ENCODE measurements at regions not wholly inside any gene's neighbourhood (a gene's known extent, or its start where the extent isn't known, plus 50 kb on each side); places are given as distances from the start of the nearest gene placed in this dataset.

GRCh38 chr1:189522441-189522840, 955.2 kb downstream of the BRINP3 start:
- Mint-ChIP-seq H3K27me3 (ENCODE audit: insufficient read depth, low read depth, poor library complexity) (peaks cover 2% of the 10 kb centered on the region), H3K9me3 (no peaks in the 10 kb centered on the region), H3K4me1 (peaks cover 4% of the 10 kb centered on the region), H3K36me3 (ENCODE audit: low read depth) (no peaks in the 10 kb centered on the region), H3K27ac (no peak overlapping the region), H3K4me3 (no peak overlapping the region)
- no peaks in the 10 kb centered on the region for H3K79me2 ChIP-seq (replicated peaks; ENCODE audit: insufficient read depth)
- H3K4me3 ChIP-seq = no peak overlapping the region
- H3K4me2 ChIP-seq = no peak overlapping the region
- DNase-seq (ENCODE audit: low spot score) (no peak), ATAC-seq (no peak)
- no peaks in the 10 kb centered on the region for H4K20me1 ChIP-seq (replicated peaks; ENCODE audit: insufficient read depth)
- no peaks in the 10 kb centered on the region for H3K4me1 ChIP-seq (ENCODE audit: insufficient read depth)
- H2AFZ ChIP-seq = no peak overlapping the region
- H3K27me3 ChIP-seq (ENCODE audit: insufficient read depth) = no peaks in the 10 kb centered on the region
- H3K27ac ChIP-seq (ENCODE audit: low read depth) = no peak overlapping the region
- no peaks in the 10 kb centered on the region for H3F3A ChIP-seq (replicated peaks; ENCODE audit: low read depth)
- H3K36me3 ChIP-seq (ENCODE audit: insufficient read depth) = no peaks in the 10 kb centered on the region
- H3K9me2 ChIP-seq (ENCODE audit: insufficient read depth) = no peaks in the 10 kb centered on the region
- TF ChIP-seq ZNF331 (CRISPR knock-in tag; IDR thresholded peaks at IDR 0.05; ENCODE audit: low read depth) (no peak), JUNB (IDR thresholded peaks at IDR 0.05; ENCODE audit: unreplicated experiment) (no peak), EZH2phosphoT487 (IDR thresholded peaks at IDR 0.05; ENCODE audit: unreplicated experiment) (no peak), STAT1 (IDR thresholded peaks at IDR 0.05; ENCODE audit: unreplicated experiment) (no peak)

DNA sequence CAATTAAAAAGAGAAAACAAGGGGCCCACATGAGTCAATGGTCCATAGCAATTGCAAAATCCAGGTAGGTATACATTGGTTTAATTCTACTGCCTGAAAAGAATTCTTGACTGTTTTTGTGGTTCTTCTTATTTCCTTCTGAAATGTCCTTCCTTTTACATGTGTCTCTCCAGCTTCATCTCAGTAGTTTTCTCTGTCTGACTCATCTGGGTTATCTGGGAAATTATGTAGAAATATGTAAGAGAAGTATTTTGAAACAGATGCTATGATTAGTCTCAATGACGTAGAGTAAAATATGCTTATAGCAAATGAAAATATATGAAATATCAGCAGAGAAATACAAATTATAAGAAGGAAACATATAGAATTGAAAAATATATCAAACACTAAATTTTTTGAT, 953.2 kb downstream of the BRINP3 start:
- TF ChIP-seq CTCF (conservative IDR thresholded peaks at IDR 0.05; ENCODE audit: low read depth in 2 of 2) (no peak), STAT1 (IDR thresholded peaks at IDR 0.05; ENCODE audit: unreplicated experiment) (no peak), ETS1 (IDR thresholded peaks at IDR 0.05) (no peak), ZNF331 (CRISPR knock-in tag; IDR thresholded peaks at IDR 0.05; ENCODE audit: low read depth) (no peak), EZH2phosphoT487 (IDR thresholded peaks at IDR 0.05; ENCODE audit: unreplicated experiment) (no peak), REST (IDR thresholded peaks at IDR 0.05; ENCODE audit: unreplicated experiment) (no peak), NANOG (IDR thresholded peaks at IDR 0.05; ENCODE audit: borderline replicate concordance) (no peak), CREB1 (CRISPR knock-in tag; IDR thresholded peaks at IDR 0.05; ENCODE audit: low read depth) (no peak), JUNB (IDR thresholded peaks at IDR 0.05; ENCODE audit: unreplicated experiment) (no peak), ZNF114 (CRISPR knock-in tag; IDR thresholded peaks at IDR 0.05) (no peak), POLR2AphosphoS5 (IDR thresholded peaks at IDR 0.05; ENCODE audit: low read depth) (no peak)
- Mint-ChIP-seq H3K4me3 (no peak overlapping the region), H3K27ac (no peak overlapping the region), H3K9me3 (no peaks in the 10 kb centered on the region), H3K36me3 (ENCODE audit: low read depth) (no peaks in the 10 kb centered on the region), H3K27me3 (ENCODE audit: insufficient read depth, low read depth, poor library complexity) (no peaks in the 10 kb centered on the region), H3K4me1 (peaks cover 5% of the 10 kb centered on the region)
- Histone ChIP-seq H3K27ac (ENCODE audit: low read depth) (no peak overlapping the region), H2AFZ (no peak overlapping the region), H3K4me3 (no peak overlapping the region), H4K20me1 (replicated peaks; ENCODE audit: insufficient read depth) (no peaks in the 10 kb centered on the region), H3K36me3 (ENCODE audit: insufficient read depth) (no peaks in the 10 kb centered on the region), H3K27me3 (ENCODE audit: insufficient read depth) (no peaks in the 10 kb centered on the region), H3K4me2 (no peak overlapping the region), H3F3A (replicated peaks; ENCODE audit: low read depth) (no peaks in the 10 kb centered on the region), H3K9me2 (ENCODE audit: insufficient read depth) (no peaks in the 10 kb centered on the region), H3K79me2 (replicated peaks; ENCODE audit: insufficient read depth) (no peaks in the 10 kb centered on the region), H3K4me1 (ENCODE audit: insufficient read depth) (0 out of 2 replicates have a peak, but pooled peaks cover under 1% of the 10 kb centered on the region)
- DNase-seq (ENCODE audit: low spot score) (no peak), ATAC-seq (no peak)

Data from GM23338 (cell line).